ENCODE measurements at regions not wholly inside any gene's neighbourhood (a gene's known extent, or its start where the extent isn't known, plus 50 kb on each side); places are given as distances from the start of the nearest gene placed in this dataset.

DNA sequence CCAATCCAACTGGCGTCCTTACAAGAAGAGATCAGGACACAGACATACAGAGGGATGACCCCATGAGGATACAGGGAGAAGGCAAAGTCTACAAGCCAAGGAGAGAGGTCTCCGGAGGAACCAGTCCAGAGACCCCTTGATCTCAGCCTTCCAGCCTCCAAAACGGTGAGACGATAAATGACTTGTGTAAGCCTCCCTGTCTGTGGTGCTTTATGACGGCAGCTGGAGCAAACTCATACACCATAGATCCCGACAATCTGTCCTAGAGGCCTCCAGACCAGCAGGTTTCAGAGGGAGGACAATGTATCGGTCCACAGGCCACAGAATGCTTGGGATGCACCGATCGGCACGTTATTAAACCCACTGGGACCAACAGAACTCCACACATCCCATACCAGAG is 383.3 kb downstream of the SHANK2 start:
- DNase-seq (ENCODE audit: low spot score), result no peak
- no peak overlapping the region for H3K4me3 ChIP-seq
- no peak overlapping the region for H3K27ac ChIP-seq
- no peaks in the 10 kb centered on the region for H3K27me3 ChIP-seq
- TF ChIP-seq, protein P1, sequence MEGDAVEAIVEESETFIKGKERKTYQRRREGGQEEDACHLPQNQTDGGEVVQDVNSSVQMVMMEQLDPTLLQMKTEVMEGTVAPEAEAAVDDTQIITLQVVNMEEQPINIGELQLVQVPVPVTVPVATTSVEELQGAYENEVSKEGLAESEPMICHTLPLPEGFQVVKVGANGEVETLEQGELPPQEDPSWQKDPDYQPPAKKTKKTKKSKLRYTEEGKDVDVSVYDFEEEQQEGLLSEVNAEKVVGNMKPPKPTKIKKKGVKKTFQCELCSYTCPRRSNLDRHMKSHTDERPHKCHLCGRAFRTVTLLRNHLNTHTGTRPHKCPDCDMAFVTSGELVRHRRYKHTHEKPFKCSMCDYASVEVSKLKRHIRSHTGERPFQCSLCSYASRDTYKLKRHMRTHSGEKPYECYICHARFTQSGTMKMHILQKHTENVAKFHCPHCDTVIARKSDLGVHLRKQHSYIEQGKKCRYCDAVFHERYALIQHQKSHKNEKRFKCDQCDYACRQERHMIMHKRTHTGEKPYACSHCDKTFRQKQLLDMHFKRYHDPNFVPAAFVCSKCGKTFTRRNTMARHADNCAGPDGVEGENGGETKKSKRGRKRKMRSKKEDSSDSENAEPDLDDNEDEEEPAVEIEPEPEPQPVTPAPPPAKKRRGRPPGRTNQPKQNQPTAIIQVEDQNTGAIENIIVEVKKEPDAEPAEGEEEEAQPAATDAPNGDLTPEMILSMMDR (IDR thresholded peaks at IDR 0.05), result no peak
- H3K36me3 ChIP-seq, result no peaks in the 10 kb centered on the region
- peaks cover 0 to 9% of the 10 kb centered on the region in 2 donors for H3K4me1 ChIP-seq
- H3K9me3 ChIP-seq, result no peaks in the 10 kb centered on the region

DNA sequence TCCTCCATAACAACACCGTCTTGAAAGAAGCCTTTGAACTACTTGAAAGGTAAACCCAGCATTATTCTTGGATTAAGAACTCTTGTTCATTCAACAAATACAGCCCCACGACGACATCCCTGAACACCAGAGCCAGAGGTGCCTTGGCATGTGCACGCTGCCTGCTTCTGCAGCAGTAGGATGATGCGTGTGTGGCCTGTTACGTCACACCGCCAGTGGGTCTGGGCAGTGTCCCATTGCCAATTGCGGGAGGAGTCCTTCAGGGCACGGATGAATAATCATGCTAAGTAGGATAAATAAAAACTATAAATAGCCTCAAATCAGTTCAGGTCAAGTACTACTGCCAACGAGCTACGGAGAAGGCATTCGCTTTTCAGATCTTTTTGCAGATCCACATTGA is 380.5 kb downstream of the SHANK2 start:
- H3K9me3 ChIP-seq, result no peaks in the 10 kb centered on the region
- TF ChIP-seq, protein P1 (IDR thresholded peaks at IDR 0.05), result no peak
- H3K4me1 ChIP-seq, result peaks cover 0 to 9% of the 10 kb centered on the region in 2 donors
- no peaks in the 10 kb centered on the region for H3K27me3 ChIP-seq
- no peaks in the 10 kb centered on the region for H3K36me3 ChIP-seq
- DNase-seq (ENCODE audit: low spot score), result no peak
- no peak overlapping the region for H3K4me3 ChIP-seq
- no peak overlapping the region for H3K27ac ChIP-seq

DNA sequence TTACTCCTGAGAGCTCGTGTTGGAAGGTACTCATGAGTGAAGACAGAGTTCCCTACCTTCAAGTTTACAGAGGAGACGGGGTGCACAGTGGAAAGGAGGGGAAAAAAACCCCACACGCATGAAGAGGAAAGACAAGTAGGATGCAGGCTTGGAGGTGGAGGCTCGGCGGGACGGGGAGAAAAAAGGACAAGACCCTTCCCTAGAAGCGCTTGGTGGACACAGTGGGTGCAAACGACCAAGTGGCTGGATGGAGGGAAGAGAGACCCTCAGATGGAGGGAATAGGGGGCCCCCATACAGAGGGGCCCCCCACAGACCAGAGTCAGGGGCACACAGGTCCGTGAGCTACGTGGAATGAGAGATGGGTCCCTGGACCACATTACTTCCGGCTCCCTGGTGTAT is 380.1 kb downstream of the SHANK2 start:
- peaks cover 0 to 9% of the 10 kb centered on the region in 2 donors for H3K4me1 ChIP-seq
- H3K27ac ChIP-seq, result no peak overlapping the region
- H3K36me3 ChIP-seq, result no peaks in the 10 kb centered on the region
- H3K4me3 ChIP-seq, result no peak overlapping the region
- TF ChIP-seq, protein P1 (IDR thresholded peaks at IDR 0.05), result no peak
- H3K9me3 ChIP-seq, result no peaks in the 10 kb centered on the region
- no peak for DNase-seq (ENCODE audit: low spot score)
- no peaks in the 10 kb centered on the region for H3K27me3 ChIP-seq

DNA sequence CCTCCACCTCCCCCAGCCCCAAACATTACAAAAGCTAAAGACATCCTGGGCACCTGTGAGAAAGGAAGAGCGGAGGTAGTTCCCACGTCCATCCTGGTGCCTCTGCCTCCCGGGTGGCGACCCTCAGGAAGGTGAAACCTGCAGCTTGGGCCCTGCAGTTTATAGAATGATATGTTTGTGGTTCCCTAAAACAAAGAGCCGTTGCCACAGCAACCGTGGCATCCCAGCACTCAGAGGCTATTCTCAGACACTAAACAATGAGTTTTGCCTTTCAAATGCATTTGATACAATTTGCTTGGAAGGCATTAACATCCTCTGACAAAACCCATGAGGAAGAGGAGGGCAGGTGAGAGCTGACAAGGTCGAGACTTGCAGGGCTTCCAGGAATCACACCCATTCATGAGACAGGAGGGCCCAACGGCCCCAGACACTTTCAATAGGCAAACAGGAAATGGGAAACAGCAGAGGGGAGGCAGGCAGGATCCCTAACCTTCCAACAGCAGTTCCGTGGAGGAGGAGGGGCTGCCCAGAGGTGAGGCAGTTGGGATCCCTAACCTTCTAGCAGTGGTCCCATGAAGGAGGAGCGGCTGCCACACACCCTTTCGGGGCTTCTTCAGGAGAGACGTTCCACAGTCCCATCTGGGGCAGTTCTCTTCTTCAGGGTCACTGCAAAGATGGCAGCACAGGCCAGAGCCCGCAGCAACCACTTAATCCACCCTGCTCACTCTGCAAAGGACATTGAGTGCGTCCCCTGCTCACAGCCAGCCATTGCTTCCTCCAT is 379.2 kb downstream of the SHANK2 start:
- DNase-seq (ENCODE audit: low spot score), result no peak
- Histone ChIP-seq H3K27ac (no peak overlapping the region), H3K27me3 (no peaks in the 10 kb centered on the region), H3K4me3 (no peak overlapping the region), H3K4me1 (peaks cover 0 to 9% of the 10 kb centered on the region in 2 donors), H3K36me3 (no peaks in the 10 kb centered on the region), H3K9me3 (no peaks in the 10 kb centered on the region)
- TF ChIP-seq, protein P1 (IDR thresholded peaks at IDR 0.05), result no peak

DNA sequence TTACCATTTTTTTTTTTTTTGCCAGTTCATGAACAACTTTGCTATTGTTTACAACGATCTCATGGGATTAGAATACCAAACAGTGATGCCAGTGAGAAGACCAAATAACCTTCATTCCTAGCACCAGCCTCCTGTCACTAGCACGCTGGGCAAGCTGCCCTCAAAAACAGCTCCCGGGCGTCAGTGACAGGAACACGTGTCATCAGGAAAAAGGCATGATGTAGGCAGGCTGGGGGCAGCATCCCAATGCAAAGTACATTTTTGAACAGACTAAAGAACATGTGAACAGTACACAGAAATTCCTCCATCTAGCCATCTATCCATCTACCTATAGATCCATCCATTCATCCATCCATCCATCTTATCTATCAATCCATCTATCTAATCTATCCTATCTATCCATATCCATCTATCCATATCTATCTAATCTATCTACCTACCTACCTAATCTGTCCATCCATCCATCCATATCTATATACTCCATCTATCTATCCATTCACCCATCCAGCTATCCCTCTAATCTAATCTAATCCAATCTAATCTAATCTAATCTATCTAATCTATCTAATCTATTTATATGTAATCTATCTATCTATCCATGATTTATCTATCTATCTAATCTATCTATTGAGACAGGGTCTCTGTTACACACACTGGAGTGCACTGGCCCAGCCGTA is 378.5 kb downstream of the SHANK2 start:
- no peak for DNase-seq (ENCODE audit: low spot score)
- no peaks in the 10 kb centered on the region for H3K27me3 ChIP-seq
- H3K4me3 ChIP-seq, result no peak overlapping the region

More for the DNA sequence above, 378.5 kb downstream of the SHANK2 start:
- Histone ChIP-seq H3K4me1 (peaks cover 0 to 9% of the 10 kb centered on the region in 2 donors), H3K9me3 (no peaks in the 10 kb centered on the region), H3K27ac (no peak overlapping the region), H3K36me3 (no peaks in the 10 kb centered on the region)
- TF ChIP-seq, protein P1 (IDR thresholded peaks at IDR 0.05), result no peak

Measured in right atrium auricular region (tissue), 2 donors.